HFFc6 (cell line): ENCODE measurements at regions not wholly inside any gene's neighbourhood (a gene's known extent, or its start where the extent isn't known, plus 50 kb on each side); places are given as distances from the start of the nearest gene placed in this dataset.

Experiments used
- DNase-seq: peaks from one replicate; pipeline ENCODE4 v3.0.0-alpha.2; 2018
- H3K27ac Mint-ChIP-seq: 2 replicates; pipeline ENCODE4 v1.8.0; 2020; ENCODE audit warnings: mild to moderate bottlenecking, mixed read lengths
- H3K27me3 Mint-ChIP-seq: 2 replicates; pipeline ENCODE4 v1.8.0; 2021; ENCODE audit warnings: mild to moderate bottlenecking, moderate library complexity, mixed read lengths; ENCODE audit not compliant: insufficient read depth
- H3K36me3 Mint-ChIP-seq: 2 replicates; pipeline ENCODE4 v1.8.0; 2021; ENCODE audit warnings: low read depth, mixed read lengths
- H3K4me1 Mint-ChIP-seq: 2 replicates; pipeline ENCODE4 v1.8.0; 2020; ENCODE audit warnings: low read depth, mixed read lengths
- H3K4me3 Mint-ChIP-seq: 2 replicates; pipeline ENCODE4 v1.8.0; 2020; ENCODE audit warnings: mild to moderate bottlenecking, moderate library complexity, mixed read lengths
- H3K9me3 Mint-ChIP-seq: 2 replicates; pipeline ENCODE4 v1.8.0; 2020; ENCODE audit warnings: mild to moderate bottlenecking, mixed read lengths
- TF ChIP-seq, protein P1 (sequence below): fragments of 200-600 bp; sonication (generic); IDR thresholded peaks from 2 replicates; pipeline ENCODE4 v1.5.0; 2021; ENCODE audit warnings: antibody characterized with exemption, mild to moderate bottlenecking

DNA sequence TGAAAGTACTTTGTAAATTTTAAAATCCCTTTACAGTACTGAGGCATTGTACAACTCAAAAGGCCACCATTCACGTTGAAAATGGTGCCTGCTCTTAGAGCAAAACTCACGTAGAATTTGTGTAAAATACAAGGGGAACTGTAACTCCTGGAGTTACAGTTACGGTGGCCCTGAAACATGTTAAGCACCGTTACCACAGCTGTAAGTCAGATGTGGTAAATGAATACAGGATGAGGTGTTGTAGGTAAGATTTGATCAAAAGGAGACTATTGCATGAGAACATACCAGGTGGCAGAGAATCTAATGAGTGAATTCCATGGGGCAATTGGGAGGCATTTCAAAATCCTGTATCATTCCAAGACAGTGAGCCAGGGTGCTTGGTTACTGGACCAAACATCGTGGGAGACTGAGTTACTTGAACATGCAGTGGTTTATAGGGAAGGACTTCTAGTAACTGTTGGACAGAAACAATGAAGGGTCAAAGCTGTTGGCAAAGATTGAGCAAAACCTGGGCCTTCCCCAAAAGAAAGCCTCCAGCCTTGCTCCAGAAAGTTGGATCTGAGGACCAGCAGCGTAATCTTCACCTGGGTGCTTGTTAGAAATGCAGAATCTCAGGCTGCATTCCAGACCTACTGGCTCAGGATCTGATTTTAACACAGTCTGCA is 535.8 kb upstream of the POU3F3 start:
- TF ChIP-seq, protein P1, sequence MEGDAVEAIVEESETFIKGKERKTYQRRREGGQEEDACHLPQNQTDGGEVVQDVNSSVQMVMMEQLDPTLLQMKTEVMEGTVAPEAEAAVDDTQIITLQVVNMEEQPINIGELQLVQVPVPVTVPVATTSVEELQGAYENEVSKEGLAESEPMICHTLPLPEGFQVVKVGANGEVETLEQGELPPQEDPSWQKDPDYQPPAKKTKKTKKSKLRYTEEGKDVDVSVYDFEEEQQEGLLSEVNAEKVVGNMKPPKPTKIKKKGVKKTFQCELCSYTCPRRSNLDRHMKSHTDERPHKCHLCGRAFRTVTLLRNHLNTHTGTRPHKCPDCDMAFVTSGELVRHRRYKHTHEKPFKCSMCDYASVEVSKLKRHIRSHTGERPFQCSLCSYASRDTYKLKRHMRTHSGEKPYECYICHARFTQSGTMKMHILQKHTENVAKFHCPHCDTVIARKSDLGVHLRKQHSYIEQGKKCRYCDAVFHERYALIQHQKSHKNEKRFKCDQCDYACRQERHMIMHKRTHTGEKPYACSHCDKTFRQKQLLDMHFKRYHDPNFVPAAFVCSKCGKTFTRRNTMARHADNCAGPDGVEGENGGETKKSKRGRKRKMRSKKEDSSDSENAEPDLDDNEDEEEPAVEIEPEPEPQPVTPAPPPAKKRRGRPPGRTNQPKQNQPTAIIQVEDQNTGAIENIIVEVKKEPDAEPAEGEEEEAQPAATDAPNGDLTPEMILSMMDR: no peak
- H3K4me1 Mint-ChIP-seq: no peaks in the 10 kb centered on the region
- no peak for DNase-seq
- no peak overlapping the region for H3K4me3 Mint-ChIP-seq
- H3K36me3 Mint-ChIP-seq: no peaks in the 10 kb centered on the region; the same call in 1 of the 2 replicates
- H3K27me3 Mint-ChIP-seq: no peaks in the 10 kb centered on the region
- peaks cover 32% of the 10 kb centered on the region for H3K9me3 Mint-ChIP-seq
- H3K27ac Mint-ChIP-seq: no peak overlapping the region

DNA sequence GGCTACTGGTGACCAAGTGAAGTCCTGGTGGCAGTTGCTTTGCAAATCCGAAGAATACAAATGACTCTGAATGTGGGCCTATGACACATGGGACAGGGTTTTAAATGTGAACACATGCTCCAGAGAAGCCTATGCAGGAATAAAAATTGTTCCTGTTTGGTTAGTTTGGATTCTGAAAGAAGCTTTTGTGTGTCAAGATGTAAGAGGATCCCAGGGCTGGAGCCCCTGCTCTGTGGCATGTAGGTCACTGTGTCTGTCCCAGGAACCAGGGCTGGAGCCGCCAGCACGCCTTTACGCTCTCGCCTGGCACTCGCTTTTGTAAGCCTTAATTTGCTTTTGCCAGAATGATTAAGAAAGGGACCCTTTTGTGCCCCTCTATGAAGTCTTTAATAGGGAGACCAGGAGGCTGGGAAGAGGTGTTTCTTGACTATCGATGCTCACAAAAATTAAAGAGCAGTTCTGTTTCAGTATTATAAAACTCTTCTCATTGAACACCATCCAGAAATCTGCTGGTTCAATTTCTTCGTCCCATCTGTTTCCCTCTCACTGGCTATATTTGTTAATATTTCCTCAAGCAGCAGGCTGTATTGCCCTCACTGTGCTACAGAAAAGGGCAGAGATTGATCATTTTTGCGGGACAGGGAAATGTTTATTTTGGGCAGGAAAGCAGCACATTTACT is 532.7 kb upstream of the POU3F3 start:
- H3K36me3 Mint-ChIP-seq: no peaks in the 10 kb centered on the region; the same call in 1 of the 2 replicates
- no peak overlapping the region for H3K4me3 Mint-ChIP-seq
- peaks cover 3% of the 10 kb centered on the region; the same call in 1 of the 2 replicates for H3K27me3 Mint-ChIP-seq
- H3K27ac Mint-ChIP-seq: no peak overlapping the region
- peaks cover 38% of the 10 kb centered on the region for H3K9me3 Mint-ChIP-seq
- no peak for DNase-seq
- TF ChIP-seq, protein P1: no peak
- no peaks in the 10 kb centered on the region for H3K4me1 Mint-ChIP-seq

DNA sequence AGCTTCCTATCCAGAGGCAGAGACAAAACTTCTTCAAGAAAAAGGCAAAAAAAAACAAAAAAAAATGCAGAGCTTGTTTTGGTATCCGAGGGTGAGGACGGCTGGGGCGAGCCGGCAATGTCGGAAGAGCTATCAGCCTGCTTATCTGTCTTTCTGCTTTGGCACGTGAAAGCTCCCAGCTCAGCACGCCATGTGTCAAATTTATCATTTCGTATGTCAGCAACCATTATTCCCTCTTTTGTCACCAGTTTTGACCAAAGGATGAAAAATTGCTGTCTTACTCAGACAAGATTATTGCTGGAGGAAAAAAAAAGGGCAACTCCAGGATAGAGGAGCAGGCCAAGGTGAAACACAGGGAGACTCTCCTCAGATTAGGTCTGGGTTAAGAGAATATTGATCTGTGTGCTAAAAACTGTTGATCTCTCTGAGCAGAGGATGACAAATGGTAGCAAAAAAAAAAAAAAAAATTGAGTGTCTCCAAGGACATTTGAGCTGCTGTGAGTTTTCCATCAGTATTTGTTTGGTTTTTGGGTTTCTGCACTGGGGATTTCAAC is 532.0 kb upstream of the POU3F3 start:
- TF ChIP-seq, protein P1: no peak
- H3K27me3 Mint-ChIP-seq: peaks cover 3% of the 10 kb centered on the region; the same call in 1 of the 2 replicates
- no peaks in the 10 kb centered on the region for H3K4me1 Mint-ChIP-seq
- peaks cover 37% of the 10 kb centered on the region for H3K9me3 Mint-ChIP-seq
- no peak for DNase-seq
- no peaks in the 10 kb centered on the region; the same call in 1 of the 2 replicates for H3K36me3 Mint-ChIP-seq
- H3K4me3 Mint-ChIP-seq: no peak overlapping the region
- no peak overlapping the region for H3K27ac Mint-ChIP-seq

DNA sequence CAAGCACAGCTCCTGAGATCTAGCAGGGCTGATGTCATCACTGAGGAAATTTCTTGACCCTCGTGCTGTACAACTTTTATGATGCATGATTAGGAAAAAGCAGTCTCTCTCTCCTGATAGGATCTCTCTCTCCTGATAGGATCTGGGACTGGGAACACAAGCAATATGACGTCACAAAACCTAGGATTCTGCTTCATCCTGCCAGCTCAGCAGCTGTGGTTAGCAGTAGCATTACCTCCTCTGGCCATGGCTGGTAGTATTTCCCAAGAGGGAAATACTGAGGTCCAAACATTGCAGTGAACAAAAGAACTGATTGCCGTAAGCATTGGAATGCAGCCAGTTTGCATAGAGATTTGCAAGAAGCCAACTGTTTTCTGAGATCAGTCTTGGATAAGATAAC is 521.2 kb upstream of the POU3F3 start:
- Mint-ChIP-seq H3K27ac (no peak overlapping the region), H3K4me3 (no peak overlapping the region), H3K27me3 (no peaks in the 10 kb centered on the region; the same call in 1 of the 2 replicates), H3K9me3 (peaks cover 41% of the 10 kb centered on the region), H3K36me3 (peaks cover 6% of the 10 kb centered on the region; the same call in 1 of the 2 replicates), H3K4me1 (no peaks in the 10 kb centered on the region)
- TF ChIP-seq, protein P1: no peak
- DNase-seq: no peak

DNA sequence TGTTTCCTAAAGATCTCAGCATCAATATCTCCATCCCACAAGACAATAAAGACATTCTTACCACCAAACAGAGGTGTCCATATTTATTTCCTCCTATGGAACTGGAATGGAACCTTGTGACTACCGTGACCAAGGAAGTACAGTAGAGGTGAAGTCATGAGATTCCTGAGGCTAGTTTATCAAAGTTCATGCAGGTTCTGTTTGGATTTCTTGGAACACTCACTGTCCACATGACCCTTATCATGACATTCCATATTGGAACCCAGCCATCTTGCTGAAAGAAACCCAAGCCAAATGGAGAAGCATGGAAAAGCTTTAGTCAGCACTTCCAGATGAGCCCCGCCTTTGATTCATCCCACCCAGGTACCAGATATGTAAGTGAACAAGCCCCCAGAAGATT is 516.0 kb upstream of the POU3F3 start:
- TF ChIP-seq, protein P1: no peak
- Mint-ChIP-seq H3K4me1 (no peaks in the 10 kb centered on the region), H3K36me3 (peaks cover 6% of the 10 kb centered on the region; the same call in 1 of the 2 replicates), H3K9me3 (peaks cover 47% of the 10 kb centered on the region), H3K27ac (no peak overlapping the region), H3K27me3 (no peaks in the 10 kb centered on the region), H3K4me3 (no peak overlapping the region)
- DNase-seq: no peak
